GM21576 (cell line): ENCODE measurements at regions not wholly inside any gene's neighbourhood (a gene's known extent, or its start where the extent isn't known, plus 50 kb on each side); places are given as distances from the start of the nearest gene placed in this dataset.
"Not testable (repeated sequence)": the region's sequence is repeated elsewhere in the genome, so short reads cannot be mapped to it uniquely, and the experiment has no call there.

Experiments
- ATAC-seq: cut with Tn5 transposase; IDR thresholded peaks from one replicate; pipeline ENCODE4 v1.9.1; 2021; ENCODE audit warnings: mild to moderate bottlenecking, moderate library complexity; ENCODE audit not compliant: unreplicated experiment

DNA sequence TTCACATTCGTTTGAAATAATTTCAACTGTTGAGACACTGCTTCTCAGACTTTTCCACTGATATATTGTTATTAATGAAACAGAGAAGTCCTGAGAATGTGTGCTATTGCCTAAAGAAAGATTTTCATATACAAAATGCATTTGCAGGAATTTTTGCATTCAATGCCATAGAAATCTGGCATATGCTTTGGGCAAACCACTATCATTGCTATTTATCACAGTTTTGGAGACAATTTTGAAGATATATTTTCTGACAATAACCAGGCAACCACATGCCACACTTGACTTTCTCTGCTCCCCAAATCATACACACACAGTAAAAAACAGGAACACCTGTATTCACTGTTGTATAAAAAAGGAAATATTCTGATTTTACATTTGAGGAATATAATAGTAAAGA is 1303.7 kb upstream of the IGFBP7 start:
- no peak for ATAC-seq

DNA sequence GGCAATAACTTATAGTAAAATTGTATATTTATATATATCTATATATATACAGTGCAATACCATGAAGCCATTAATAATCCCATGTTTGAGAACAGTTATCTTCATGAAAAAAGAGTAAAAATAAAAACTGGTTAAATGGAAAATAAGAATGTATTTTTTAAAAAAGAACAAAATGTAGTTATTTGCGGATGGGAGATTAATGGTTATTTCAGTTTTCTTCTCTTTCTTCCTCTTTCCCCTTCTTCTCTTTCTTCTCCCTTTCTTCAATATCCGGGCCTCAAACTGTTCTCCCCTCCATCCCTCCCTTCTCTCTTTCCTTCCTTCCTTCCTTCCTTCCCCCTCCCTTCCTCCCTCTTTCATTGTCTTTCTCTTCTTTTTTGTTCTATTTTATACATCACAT is 1301.7 kb upstream of the IGFBP7 start:
- no peak for ATAC-seq

DNA sequence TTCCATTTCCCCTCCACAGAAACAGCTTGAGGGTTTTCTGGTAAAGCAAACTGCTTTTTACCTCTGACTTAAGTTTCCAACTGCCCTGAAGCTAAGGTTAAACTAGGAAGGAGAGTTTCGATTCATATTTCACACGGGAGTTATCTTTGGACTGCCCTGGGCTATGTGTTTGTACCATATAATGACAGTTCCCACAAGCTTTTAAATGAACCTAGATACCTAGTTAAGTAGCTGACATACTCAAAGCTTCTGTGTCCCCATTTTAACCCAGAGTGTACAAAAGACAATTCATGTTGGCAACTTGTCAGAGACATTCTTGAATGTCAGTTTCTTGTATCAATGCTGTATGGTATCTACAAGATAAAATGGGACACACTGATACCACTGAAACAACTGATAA is 1296.6 kb upstream of the IGFBP7 start:
- ATAC-seq, result no peak

DNA sequence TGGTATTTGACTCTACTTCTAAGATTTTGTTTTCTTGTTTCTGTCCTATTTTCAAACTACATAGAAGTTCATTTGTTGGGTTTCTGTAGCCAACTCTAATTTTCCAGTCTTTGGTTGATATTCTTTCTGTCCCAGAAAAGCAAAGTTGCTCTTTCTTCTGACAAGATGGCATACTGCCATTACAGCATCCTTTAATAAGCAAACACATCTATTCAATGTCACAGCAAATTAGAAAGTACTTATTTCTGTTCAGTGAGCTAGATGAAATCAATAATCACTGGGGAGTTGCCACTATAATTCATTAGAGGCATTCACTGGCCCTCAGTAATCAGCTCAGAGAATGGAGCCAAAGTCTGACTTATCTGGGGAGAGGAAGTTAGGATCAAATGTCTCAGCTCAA is 1258.0 kb upstream of the IGFBP7 start:
- no peak for ATAC-seq

DNA sequence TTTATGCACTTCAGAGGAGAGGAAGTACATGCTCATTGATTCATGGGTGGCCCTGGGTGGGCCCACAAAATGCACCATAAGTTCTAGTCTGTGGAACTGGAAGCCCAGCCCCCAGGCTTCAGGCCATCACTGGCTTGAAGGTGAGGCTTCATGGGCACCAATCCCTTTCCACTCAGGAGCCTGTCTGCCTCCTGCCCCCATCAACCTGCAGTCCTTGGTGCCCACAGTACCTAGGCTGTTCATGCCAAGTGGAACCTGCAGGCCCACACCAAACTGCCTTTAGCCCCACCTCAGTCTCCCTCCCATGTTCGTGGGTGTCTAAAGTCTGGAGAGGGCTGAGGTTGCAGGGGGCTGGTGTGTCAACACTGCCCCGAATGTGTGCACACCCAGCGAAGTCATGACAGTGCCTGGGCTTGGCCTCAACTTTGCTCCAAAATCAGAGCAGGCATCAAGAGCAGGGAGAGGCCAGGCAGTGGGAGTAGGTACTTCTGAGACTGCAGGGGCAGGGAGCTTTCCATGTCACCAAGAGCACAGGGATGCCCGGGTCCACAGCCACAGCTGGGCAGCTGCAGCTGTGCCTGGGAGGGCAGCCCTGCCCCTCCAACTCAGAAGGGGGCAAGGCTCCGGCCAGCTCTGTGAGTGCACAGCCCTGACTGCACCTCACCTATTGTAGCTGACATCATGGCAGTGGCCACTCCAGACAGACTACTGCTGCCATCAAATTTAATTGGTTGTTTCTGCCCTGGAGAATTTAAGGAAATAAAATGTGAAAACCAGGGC is 1250.4 kb upstream of the IGFBP7 start:
- ATAC-seq, result no peak

DNA sequence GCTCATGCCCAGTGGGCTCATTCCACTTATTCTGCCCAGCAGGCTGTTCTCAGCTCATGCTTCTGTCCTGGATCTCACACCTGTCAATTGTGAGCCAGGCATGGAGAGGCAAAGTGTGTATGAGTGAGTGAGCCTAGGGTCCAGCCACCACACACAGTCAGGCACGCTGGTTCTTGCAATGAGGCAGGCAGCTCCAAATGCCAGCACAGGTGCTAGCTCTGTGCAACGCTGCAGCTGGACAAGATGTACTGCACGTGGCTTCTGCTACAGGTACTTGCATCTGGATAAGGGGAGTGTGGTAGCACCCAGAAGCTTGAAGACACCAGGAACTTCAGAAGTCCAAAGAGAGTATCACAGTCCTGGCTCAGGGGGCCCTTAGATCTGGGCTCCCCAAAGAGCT is 1249.4 kb upstream of the IGFBP7 start:
- ATAC-seq, result no peak

DNA sequence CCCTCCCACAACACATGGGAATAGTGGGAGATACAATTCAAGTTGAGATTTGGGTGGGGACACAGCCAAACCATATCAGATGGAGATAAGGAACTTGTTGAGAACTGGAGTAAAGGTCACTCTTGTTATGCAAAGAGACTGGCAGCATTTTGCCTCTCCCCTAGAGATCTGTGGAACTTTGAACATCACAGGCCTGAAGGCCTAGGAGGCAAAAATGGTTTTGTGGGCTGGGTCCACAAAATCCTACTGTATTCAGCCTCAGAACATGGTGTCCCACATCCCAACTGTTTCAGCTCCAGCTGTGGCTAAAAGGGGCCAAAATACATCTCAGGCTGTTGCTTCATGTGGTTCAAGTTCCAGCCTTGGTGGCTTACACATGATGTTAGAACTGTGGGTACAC is 1247.8 kb upstream of the IGFBP7 start:
- ATAC-seq, result no peak

DNA sequence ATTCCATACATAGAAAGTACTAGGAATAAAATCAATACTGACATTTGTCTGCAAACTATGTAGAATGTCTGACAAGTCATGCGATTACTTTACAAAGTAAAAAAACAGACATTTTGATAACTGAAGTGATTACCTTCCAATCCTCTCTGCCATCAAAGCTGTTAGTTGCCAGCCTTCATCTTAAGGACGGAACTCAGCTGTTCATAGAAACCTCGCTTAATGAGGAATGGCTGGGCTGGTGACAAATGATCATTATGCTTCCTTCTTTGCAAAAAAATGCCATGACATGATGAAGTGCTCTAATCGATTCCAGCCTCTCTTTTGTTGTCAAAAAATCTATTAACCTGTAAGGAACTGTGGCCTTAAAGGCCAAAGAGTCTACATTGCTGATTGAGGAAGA is 1214.9 kb upstream of the IGFBP7 start:
- ATAC-seq, result no peak

DNA sequence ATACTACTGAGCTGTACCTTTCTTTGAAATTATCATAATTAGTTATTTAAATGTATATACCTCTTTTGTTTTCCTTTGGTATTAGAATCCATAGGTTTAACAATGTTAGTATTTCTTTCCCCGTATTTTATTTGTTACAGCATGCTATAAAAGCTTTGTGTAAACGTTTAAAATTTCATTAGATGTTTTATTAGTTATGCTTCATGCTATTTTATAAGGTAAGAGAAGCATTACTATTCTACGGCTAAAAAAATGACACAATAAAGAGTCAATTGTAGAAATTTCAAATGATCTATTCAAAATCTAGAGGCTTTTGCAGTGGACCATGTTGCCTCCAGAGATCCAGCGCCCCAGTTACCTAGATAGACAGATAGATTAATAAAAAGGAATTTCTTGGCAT is 1203.3 kb upstream of the IGFBP7 start:
- ATAC-seq, result no peak

DNA sequence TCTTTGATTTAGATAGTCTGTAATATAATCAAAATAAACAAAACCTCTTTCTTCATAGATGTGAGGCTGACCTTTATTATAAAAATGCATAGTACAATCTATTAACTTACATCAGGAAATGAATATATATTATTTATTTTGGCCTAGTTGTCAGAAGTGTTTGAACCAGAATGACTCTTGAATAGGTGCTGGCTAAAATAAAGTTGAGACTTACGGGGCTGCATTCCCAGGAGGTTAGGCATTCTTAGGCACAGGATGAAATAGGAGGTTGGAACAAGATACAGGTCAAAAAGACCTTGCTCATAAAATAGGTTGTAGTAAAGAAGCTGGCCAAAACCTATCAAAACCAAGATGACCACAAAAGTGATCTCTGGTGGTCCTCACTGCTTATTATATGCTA is 1193.3 kb upstream of the IGFBP7 start:
- no peak for ATAC-seq

DNA sequence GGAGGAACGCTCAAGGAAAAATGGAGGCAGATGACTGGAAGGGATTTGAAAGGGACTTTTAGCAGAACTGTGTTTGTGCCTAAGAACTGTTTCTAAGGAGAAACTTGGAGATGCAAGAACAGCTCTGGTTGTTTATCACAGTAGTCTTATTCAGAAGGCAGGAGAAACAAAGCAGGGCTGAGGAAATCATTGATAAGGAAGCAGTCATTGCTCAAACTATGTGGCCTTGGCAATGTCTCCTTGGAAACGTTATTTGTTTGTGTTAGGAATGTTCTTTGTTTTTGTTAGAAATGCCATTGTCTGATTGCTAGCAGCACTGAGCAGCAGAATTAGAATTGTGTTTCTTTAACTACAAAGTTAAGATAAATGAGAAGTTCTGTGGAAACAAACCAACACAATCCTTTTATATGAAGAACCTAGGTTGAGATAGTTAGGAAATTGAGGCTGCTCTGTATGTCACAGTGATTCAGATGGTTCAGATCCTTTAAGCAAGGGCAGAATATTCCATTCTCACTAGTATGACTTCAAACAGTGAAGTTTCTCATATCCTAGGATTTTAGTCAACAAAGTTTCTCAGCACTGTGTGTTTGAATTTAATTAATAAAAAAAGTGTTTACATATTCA is 1191.3 kb upstream of the IGFBP7 start:
- ATAC-seq, result no peak

DNA sequence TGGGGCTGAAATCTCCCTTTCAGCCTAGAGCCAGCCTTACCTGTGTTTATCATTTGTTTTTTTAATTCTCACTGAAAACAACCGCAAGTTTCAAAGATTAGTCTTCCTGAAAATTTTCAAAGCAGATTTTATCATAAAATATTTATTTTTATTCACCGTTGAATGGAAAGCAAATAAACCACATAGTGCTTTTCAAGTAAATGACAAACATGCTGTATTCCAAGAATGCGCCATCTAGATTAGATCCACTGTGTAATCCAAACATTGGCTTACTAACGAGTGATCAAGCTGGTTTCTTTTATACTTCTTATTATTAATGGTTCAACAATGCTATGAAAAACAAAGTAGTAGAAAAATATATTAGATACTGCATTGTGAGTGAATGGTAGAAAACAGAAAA is 1176.2 kb upstream of the IGFBP7 start:
- no peak for ATAC-seq

DNA sequence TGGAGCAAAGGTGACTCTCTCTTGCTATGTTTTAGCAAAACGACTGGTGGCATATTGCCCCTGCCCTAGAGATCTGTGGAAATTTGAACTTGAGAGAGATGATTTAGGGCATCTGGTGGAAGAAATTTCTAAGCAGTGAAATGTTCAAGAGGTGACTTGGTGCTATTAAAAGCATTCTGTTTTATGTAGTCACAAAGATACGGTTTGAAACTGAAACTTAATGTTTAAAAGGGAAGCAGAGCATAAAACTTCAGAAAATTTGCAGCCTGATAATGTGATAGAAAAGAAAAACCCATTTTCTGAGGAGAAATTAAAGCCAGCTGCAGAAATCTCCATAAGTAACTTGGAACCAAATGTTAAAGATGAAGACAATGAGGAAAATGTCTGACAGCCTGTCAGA is 1170.7 kb upstream of the IGFBP7 start:
- ATAC-seq, result not testable (repeated sequence)

DNA sequence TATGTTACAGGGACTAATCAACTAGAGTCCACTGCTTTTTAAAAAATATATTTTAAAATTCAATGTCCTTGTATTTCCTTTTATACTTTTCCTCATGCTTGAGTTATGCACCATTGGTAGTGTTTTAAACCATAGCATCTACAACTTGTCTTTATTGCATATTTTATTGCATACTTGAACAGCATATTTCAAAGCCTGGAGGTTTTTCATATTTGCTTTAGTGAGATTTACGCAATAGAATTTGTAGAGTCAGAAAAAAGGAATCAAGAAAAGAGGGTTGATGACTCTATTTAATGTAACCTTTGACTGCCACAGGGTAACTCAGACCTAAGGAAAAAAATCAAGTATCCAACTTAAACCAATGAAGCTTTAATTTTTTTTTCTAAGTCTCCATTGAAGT is 1165.7 kb upstream of the IGFBP7 start:
- no peak for ATAC-seq

DNA sequence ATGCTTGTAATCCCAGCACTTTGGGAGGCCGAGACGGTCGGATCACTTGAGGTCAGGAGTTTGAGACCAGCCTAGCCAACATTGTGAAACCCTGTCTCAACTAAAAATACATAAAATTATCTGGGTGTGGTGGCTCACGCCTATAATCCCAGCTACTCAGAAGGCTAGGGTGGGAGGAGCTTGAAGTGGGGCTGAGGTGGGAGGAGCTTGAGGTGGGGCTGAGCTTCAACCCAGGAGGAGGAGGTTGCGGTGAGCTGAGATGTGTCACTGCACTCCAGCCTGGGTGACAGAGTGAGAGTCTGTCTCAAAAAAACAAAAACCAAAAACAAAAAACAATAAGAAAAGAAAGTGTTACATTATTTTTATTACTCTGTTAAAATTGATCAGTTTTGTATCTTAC is 1164.4 kb upstream of the IGFBP7 start:
- ATAC-seq, result no peak

DNA sequence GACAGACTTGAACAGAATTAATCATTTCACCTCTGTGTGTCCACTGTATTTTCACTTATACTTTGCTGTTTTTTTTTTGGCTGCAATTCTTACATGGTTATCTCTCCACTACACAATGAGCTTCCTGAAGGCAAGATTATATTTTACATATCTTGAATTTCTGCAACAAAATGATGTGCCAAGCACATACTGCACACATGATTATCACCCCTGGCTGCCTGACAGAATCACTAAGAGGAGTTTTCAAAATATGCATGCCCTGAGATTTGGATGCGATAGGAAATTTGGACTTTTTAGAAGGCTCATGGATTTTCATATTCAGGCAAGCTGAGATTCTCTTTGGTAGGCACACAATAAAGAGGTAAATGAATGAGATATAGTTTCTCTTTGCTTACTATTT is 1162.1 kb upstream of the IGFBP7 start:
- ATAC-seq, result no peak

DNA sequence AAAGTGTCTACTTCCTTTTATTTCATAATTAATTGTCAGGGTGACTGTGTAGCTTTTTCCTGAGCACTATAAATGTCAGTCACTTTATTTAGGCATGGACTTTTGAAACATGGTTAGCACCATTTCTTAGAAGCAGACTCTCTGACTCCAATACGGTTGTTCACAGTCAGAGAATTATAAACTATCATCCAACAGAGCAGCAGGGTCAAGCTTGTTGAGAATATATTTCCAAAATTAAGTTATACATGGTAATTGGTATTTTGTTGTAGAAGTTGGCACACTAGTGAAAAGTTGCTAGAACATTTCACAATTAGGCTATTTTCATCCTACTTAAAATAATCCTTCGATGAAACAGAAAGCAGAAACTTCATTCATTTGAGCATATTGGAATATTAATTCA is 1155.5 kb upstream of the IGFBP7 start:
- ATAC-seq, result no peak

DNA sequence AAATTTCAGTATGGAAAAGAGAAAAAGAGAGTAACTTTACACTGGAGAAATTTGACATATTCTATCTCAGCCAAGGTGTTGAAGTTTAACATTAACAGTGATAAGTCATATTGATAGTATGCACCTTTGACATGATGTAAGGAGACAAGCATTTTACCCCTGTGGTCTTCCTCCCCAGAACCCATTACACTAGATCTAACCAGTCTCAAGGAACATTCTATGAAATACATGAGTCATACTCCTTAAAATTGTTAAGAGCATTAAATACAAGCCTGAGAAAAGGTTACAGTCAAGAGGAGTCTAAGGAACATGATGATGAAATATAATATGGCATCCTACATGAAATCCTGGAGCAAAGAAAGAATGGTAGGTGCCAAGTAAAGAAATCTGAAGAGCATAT is 1151.3 kb upstream of the IGFBP7 start:
- no peak for ATAC-seq

DNA sequence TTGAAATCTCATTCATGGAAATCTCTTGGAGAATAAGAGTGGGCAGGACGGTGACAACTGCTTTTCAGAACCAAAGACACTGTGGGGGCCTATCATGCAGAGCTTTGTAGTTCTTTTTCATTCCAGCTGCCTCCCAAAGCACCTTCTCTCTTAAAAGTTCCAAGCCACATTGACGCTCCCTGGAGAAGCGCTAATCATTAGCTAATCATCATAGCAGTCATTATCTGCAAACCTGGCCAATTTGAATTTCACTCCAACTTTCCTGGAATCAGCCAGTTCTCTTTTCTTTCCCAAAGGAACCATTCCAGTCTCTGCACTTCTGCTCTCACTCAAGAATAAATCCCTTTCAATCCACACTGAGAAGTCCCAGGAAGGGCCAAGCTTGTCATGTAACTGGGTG is 1144.1 kb upstream of the IGFBP7 start:
- no peak for ATAC-seq

DNA sequence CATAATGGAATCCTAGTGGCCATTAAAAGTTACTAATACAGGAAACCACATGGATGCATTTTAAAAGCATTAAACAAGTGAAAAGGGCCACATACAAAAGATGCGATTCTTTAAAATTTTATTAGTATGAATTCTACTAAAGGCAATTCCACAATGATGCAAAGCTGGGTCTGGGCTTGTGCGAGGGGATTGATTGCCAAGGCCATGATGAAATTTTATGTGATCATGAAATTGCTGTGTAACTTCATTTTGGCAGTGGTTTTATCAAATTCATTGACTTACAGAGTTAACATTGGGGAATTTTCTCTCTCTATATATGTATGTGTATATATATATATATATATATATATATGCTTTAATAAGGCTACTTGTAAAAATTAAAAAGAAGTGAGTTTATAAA is 1142.5 kb upstream of the IGFBP7 start:
- ATAC-seq, result no peak

DNA sequence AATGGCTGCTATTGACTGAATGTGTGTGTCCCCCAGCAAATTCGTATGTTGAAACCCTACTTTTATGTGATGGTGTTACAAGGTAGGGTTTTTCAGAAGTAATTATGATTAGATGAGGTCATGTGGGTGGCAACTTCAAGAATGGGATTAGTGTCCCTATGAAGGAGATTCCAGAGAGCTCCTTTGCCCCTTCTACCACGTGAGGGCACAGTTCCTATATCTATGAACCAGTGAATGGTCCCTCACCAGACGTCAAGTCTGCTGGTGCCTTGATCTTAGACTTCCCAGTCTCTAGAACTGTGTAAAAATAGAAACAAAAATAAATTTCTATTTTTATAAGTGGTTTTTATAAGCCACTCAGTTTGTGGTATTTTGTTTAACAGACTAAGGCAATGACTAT is 1137.6 kb upstream of the IGFBP7 start:
- ATAC-seq, result no peak

DNA sequence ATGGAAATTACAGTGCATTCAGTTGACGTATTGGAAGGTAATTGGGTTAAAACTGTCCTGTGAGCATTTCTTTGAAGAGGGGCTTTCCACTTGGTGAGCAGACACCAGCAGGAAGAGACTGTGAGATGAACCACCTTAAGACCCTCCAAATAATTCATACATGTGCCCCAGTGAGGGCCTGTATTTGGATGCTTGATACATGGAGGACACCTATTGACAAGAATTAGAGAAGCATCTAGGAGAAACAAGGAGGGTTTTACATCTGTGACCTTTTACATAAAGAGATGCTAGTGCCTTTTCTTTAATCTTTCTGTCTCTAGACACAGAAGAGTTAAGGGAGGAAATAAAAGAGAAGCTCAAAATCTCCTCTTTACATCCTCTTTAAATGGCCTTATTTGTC is 1115.3 kb upstream of the IGFBP7 start:
- ATAC-seq, result no peak

DNA sequence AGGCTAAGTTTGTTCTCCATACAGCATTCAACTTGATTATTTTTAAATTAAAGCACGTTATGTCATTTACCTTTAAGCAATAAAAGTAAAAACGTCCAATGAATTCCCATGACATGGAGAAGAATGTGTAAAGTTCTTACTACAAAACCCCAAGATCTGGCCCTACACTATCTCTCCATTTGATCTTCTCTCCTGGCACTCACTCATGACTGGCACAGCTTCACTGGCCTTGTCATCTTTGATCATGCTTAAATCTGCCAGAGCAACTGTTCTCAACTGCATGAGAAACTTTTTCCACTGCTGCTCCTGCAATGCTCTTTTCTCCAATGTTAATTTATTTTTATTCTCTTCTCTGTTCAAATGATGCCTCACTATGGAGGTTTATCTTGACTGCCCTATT is 1109.0 kb upstream of the IGFBP7 start:
- ATAC-seq, result no peak
